HG03520 (cell line): ENCODE measurements at regions not wholly inside any gene's neighbourhood (a gene's known extent, or its start where the extent isn't known, plus 50 kb on each side); places are given as distances from the start of the nearest gene placed in this dataset.

ENCODE experiments used
- ATAC-seq: cut with Tn5 transposase; IDR thresholded peaks from one replicate; pipeline ENCODE4 v1.9.1; 2021; ENCODE audit warnings: mild to moderate bottlenecking, moderate library complexity; ENCODE audit not compliant: unreplicated experiment

DNA sequence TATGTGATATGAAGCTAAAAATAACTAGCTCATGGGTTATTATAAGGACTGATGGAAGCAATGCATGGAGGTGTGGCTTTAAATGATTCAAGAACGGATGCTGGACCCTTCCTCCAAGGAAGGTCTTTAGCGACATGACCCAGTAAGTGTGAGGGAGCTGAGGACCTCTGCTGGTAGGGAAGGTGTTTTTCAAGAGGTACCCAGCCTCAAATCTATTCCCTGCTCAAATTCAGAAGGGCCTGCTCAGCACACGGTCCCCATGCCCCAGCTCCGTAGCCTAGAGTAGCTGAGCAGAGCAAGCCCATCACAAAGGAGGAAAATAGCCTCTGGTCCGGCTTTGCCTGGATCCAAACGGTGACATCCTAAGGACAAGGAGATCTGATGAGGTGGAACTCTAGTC, 266.2 kb upstream of the IGF1R start:
- ATAC-seq: no peak

DNA sequence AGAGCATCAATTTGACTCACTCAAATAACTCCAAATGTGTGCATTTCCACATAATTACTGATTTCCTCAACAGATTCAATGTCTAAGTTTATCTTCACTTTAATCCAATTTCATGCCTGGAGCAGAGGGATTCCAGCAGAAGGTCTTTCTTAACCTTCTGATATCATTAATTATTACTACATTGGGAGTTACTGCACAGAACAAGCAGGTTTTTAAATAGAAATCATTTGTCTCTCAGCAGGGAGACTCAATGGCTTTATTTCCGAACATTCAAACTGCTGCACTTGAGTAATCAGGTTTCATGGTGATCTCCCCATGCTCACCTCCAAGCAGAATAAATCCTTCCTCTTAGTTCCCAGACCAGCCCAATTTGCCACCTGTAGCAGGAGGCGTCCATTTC, 264.8 kb upstream of the IGF1R start:
- no peak for ATAC-seq

DNA sequence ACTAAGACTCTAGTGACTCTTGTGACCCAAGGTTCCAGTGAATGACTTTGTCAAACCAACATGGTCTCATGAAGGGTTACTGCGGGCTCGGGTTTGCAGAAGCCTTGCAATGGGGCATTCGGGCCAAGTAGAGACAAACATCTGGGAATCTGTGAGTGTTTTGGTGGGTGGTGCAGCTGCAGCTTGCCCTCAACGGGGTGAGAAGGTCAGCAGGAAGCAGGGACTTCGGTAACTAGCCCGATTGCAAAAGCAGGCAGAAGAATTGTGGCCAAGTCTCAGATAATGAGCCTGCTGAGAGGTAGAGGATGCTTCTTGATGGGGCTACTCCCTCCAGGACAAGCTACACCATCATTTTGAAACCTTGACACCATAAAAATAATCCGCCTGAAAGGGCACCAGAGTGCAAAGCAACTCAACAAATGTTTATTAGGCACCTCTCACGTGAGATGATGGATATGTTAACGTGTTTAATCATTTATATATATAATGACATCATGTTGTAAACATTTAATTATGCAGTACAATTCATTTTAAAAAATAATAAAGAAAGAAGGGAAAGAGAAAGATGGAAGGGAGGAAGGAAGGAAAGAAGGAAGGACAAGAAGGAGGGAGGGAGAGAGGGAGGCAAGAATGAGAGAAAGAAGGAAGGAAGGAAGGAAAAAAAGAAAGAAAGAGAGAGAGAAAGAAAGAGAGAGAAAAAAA, 263.9 kb upstream of the IGF1R start:
- ATAC-seq: no peak

DNA sequence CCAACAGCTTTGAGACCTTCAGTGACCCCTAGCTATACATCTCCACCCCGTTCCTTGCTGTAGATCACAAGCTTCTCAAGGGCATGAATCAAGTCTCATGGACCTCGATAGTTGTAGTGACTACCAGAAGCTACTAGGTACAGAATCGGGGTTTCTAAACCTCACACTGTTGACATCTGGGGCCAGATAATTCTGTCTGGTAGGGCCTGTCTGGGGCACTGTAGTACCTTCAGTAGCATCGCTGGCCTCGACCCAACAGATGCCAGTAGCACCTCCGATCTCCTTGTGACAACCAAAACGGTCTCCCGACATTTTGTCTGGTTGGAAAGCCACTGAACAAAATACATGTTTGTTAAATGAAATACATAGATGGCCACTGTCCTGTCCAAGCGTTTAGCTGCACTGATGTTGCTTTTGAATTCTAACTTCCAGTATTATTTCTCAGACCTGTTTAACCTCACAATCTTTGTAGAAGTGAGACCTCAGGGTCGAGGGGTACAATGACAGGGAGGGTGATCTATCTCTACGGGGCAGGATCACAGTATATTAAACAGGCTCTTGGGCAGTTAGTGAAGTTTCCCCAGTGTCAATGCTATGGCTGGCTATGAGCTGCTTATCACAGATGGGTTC, 262.5 kb upstream of the IGF1R start:
- no peak for ATAC-seq

DNA sequence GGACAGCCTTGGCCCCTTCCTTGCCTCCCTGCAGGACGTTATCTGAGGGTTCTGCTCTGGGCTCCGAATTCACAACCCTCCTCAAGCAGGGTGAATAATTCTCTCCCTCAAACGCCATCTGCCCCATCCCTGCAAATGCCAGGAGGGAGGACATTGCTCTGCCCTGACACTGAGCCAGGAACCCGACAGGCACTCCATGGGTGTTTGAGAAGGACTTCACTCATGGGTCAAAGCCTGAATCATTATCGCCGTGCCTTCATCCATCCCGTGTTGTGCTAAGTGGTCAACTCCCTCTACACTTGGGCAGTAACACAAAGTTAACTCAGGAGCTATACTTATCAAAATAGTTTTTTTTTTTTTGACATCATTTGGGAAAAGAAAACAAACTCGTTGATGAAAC, 261.8 kb upstream of the IGF1R start:
- no peak for ATAC-seq

DNA sequence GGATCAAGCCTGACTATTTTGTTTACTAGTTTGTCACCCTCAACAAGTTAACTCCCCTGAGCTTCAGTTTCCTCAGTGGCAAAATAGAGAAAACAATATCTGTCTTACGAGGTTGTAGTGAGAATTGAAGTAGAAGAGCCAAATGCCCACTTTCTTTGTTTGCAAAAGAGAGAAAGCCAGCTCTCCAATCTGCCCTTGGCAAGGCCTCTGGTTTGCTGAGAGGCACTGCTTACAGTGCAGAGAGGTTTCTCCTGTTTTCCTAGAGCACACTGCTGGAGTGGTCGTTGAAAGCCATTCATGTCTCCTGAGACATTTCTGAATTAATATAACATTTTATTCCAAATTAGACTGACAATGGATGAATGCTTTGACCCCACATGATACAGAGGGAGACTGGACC, 260.5 kb upstream of the IGF1R start:
- no peak for ATAC-seq

DNA sequence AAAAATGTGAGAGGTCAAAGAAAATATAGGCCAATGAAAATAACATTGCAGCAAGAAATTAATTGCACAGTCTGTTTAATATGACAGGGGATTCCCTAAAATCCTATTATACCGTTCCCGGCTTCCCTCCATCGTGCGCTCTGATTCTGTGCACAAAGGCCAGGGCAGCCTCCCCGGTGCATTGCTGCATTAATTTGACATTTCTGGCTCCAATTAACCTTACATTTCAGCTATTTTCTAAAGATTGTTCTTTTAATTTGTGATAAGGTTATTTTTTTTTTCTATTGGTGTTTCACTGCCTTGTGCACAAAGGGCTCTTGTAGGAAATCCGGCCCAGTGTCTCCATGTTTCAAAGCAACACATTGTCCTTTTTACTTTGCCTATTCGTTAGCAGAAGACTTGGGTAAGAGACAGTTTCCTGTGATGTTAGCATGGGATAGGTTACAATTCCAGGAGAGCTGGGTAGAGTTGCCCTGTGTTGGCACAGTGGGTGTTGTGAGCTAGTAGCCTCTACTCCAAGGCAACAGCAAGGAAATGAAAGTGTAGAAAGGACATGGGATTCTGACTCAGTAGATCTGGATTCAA, 257.3 kb upstream of the IGF1R start:
- no peak for ATAC-seq

DNA sequence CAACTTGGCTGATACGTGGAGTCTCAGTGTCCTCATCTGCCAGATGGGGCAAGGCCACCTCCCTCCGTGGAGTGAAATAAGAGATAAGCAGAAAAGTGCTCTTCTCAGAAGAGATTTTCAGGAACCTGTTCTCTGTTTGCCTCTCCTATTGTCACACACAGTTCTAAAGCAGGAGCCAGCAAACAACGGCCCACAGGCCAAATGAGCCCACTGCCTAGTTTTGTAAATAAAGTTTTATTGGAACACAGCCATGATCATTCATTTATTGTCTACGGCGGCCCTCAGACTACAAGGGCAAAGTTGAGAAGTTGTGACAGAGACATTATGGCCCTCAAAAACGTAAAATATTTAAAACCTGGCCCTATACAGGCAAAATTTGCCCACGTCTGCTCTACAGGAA, 256.8 kb upstream of the IGF1R start:
- ATAC-seq: no peak

DNA sequence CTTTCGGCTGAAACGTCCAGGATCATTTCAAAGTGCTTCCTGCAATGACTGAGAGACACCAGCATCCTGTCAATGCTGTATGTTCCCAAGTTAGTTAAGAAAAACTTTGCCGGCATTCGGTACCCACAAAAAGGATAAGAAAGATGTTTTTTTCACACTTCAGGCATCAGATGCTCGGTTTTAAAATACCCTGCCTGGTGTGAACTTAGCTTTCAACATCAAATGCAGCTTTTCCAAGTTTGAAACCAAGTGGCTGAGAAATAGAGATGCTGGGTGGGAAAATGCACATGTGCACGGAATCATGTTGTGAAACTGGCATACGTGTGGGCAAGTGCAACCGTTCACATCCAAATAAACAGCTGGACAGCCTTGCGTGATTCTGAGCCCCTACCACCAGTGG, 254.9 kb upstream of the IGF1R start:
- ATAC-seq: no peak

DNA sequence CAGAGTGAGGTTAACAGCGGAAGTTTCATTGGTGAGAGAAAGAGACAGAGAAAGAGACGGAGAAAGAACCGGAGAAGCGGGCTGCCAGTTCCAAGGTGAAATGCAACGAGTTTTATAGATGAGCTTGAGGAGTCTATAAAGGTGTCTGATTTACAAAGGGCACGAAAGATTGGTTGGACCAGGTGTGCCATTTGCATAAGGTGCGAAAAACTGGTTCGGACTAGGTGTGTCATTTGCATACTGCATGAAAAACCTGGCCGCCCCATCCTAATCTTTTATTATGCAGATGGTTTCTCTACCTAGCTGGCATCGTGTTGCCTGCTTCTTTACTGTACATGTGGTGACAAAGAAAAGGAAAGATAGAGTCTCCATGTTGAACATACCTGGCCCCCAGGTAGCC, 253.8 kb upstream of the IGF1R start:
- no peak for ATAC-seq

DNA sequence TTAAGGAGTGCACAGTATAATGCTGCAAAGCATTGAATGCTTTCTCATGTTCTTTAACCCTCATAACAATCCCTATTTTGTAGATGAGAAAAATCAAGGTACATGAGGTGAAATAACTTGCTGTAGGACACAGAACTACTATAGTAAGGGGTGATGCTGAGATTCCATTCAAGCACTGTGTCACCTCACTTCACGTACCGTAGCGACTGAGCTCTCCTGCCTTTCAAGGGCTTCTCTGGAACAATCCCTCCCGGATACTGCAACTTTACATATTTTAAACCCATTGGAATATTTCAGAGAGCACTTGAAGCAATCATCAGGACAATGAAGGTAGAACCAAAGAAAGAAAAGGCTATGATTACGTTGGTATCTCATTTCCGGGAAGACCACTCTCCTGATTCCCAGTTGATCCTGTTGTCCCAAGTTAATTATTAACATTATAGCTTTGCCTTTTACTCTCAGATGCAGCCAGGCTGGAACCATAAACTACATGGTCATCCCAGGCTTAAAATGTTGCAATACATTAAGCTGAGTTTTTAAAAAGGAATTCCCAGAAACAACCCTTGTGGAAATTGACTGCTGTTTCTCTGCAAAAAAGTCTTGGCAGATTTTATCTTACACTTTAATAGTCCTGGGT, 252.2 kb upstream of the IGF1R start:
- no peak for ATAC-seq

DNA sequence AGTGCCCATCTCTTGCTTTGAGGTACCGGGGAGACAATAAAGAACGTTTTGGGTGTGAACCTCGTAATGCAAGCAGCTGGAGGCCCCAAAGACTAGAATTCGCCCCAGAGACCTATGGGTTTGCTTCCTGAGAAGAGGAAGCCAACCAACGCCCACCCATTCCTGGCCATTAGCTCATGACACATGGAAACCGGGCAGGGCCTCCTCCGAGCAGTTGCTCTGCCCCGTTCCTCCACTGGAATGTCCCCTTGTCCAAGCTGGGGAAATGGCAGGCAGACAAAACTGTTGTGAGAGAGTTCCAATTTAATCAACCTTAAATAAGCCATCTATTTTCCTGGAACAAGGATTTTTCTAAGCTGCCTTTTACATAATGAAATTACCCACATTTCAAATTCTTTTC, 250.9 kb upstream of the IGF1R start:
- no peak for ATAC-seq

DNA sequence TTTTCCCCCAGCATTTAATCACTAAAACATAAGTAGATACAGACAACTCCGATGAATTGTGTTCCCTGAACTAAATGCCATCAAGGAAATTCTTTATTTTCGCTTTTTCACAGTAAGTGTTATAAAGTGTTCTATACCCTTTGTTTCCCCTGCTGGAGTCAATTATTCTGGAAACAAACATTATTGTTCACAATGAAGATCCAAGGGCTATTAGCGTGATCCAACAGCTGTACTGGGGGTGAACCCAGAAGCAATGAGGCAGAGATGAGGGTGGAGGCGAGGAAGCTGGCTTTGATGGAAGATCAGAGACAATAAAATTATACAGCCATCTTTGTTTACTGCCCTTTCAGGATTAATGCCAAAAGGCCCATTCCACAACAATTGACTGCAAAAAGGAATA, 250.3 kb upstream of the IGF1R start:
- no peak for ATAC-seq

DNA sequence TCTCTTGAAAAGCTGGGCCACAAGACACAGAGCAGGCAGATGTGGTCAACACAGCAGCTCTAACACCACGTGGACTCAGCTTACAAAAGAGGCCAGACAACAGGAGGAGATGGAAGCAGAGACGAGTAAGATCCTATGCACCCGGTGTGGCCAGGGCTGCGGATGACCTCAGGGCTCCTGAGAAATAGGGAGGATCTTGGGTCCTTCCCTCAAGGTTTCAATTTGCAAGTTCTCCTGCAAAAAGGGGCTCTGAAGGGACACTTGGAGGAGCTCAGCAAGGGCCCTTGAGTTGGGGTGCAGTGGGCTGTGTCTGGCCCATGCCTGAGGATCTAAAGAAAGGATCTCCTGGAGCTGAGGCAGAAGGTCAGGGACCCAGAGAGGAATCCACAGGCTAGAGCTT, 249.5 kb upstream of the IGF1R start:
- ATAC-seq: no peak

DNA sequence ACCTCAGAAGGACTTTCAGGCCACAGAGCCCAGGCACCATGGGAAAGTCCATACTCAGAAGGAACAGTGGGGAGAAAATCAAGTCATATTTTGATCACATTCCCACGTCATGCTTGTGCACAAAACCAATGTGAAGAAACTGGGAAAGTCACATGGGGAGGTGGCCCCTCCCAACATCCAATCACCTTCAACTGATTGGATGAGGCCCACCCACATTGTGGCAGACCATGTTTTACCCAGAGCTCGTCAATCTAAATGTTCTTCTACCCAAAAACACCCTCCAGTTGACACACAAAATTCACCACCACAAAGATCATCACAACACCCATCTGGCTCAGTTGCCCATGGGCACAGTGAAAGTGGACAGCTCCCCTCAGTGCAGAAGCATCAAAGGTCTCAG, 248.2 kb upstream of the IGF1R start:
- no peak for ATAC-seq

DNA sequence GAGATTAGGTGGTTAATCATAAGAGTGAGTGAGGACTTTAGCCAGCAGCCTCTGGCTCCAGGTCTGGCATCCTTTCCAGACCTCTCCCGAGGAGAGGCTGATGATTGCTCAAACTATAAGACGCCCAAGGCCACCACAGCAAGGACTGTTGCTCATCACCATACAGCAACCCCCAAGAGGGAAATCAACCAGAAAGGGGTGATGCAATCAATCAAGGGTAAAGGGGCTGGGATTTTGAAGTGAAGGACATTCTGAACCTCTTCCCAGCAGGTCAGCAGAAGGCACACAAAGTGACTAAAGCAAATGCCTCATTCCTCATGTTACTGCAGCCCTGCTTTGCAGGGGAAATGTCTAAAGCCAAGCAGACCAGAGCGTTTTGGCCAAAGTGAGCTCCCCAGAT, 247.3 kb upstream of the IGF1R start:
- no peak for ATAC-seq

DNA sequence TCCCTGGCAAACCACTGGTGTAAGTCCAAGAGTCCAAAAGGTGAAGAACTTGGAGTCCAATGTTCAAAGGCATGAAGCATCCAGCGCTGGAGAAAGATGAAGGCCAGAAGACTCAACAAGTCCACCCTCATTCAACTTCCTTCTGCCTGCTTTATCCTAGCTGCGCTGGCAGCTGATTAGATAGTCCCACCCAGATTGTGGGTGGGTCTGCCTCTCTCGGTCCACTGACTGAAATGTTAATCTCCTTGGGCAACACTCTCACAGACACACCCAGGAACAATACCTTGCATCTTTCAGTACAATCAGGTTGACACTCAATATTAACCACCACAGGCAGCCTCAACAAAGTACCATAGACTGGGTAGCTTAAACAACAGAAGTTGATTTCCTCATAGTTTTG, 245.9 kb upstream of the IGF1R start:
- no peak for ATAC-seq

DNA sequence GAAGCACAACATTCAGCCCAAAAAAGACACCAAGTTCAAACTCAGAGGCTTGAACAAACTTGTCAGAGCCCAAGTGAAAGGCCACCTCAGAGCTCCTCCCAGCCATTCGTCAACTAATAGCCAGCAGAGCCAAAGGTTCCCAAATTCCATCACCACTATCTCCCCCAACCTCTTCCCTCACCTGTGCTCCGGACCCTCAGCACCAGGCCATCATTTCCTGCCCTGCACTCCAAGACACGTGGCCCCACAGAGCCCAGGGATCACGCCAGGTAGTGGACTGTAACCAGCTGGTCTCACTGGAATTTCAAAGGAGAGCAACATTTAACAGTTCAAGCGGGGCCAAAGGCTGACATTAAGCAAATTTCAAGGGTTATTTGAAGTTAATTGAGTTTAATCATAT, 245.2 kb upstream of the IGF1R start:
- no peak for ATAC-seq

DNA sequence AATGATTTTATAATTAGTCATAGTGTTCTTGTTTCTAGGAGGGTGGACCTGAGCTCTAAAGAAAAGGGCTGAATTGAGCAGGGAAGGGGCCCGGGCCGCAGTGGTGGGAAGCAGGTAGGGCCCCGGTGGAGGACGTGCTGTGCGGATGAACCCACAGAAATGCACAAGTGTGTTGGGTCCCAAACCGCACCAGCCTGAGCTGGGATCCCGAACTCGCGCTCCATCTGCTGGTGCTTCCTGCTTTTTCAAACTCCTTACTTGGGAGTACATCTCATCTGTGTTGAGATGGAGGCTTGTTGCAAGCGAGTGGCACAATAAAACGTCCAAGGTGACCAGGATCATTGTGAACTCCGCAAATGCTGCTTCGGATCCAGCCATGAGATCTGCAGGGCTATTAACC, 244.8 kb upstream of the IGF1R start:
- ATAC-seq: no peak

DNA sequence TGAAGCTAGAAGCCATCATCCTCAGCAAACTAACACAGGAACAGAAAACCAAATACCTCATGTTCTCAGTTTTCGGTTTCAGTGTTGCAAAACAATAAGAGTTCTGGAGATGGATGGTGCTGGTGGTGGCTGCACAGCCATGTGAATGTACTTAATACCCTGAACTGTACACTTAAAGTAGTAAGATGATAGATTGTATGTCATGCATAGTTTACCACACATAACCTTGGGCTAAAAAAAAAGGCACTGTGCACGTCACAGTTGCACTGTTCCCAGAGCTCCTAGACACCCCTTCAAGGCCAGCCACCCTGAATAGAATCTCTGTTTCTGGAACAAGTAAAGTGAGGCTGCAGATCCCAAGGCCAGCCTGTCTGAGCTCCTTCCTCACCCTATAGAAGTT, 243.3 kb upstream of the IGF1R start:
- no peak for ATAC-seq

DNA sequence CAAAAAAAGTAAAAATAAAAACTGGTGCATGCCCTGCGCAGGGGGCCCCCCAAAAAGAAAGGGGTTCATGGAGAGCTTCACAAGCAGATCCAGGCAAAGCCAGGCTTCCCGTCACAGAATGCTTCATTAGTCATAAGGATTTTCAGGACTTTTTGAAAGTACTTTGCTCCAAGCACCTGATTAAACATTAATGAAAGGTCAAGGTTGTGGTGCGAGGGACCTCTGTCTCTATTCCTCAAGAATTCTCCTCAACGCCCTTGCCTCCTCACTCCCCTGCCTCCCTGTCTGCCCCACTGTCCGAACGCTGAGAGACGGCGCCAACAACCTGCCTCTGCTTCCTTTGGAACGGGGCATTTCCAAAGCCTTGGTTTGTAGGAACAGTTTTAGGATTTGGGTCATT, 240.1 kb upstream of the IGF1R start:
- ATAC-seq: no peak

DNA sequence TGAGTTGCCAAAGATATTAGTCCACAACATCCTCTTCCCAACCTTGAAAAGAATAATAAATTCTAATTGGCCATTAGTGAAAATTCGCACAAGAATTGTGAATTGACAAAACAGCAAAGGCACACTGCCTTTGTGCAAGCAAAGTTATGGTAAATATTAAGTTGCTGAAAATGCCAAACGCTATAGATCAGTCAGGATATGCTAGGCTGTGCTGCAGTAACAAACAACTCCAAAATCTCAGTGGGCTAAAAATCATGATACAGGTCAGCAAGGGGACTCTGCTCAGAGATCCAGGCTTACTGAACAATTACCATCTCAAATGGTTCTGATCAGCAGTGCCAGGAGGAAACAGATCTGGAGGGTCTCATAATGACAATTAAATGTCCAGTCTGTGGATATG, 238.0 kb upstream of the IGF1R start:
- ATAC-seq: no peak
